ENCODE measurements at regions not wholly inside any gene's neighbourhood (a gene's known extent, or its start where the extent isn't known, plus 50 kb on each side); places are given as distances from the start of the nearest gene placed in this dataset.

- no TSS peak for BruUV-seq (replicated peaks)
- H3K4me3 ChIP-seq (ENCODE audit: low read depth in 2 of 2, low read length in 2 of 2): no peak overlapping the region
- in situ Hi-C loops (cut with HindIII; ENCODE audit: low pct_unique_long_range_greater_than_20kb, low sequenced_read_pairs): no loop called here
- H3K4me1 ChIP-seq (ENCODE audit: control insufficient read depth, insufficient read depth, low read length): no peaks in the 10 kb centered on the region
- POLR2A ChIA-PET: no interaction called here
- TF ChIP-seq POLR2AphosphoS5 (IDR thresholded peaks at IDR 0.05; ENCODE audit: low read depth, low read length): no peak
- no peak for TF ChIP-seq TCF7L2 (IDR thresholded peaks at IDR 0.05; ENCODE audit: low read depth, low read length)
- TF ChIP-seq, protein P1, sequence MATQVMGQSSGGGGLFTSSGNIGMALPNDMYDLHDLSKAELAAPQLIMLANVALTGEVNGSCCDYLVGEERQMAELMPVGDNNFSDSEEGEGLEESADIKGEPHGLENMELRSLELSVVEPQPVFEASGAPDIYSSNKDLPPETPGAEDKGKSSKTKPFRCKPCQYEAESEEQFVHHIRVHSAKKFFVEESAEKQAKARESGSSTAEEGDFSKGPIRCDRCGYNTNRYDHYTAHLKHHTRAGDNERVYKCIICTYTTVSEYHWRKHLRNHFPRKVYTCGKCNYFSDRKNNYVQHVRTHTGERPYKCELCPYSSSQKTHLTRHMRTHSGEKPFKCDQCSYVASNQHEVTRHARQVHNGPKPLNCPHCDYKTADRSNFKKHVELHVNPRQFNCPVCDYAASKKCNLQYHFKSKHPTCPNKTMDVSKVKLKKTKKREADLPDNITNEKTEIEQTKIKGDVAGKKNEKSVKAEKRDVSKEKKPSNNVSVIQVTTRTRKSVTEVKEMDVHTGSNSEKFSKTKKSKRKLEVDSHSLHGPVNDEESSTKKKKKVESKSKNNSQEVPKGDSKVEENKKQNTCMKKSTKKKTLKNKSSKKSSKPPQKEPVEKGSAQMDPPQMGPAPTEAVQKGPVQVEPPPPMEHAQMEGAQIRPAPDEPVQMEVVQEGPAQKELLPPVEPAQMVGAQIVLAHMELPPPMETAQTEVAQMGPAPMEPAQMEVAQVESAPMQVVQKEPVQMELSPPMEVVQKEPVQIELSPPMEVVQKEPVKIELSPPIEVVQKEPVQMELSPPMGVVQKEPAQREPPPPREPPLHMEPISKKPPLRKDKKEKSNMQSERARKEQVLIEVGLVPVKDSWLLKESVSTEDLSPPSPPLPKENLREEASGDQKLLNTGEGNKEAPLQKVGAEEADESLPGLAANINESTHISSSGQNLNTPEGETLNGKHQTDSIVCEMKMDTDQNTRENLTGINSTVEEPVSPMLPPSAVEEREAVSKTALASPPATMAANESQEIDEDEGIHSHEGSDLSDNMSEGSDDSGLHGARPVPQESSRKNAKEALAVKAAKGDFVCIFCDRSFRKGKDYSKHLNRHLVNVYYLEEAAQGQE (IDR thresholded peaks at IDR 0.05; ENCODE audit: insufficient read depth in 1 of 2, low read depth in 2 of 2, low read length in 1 of 2): no peak
- TF ChIP-seq CTCF (IDR thresholded peaks at IDR 0.05): no peak
- no peak for TF ChIP-seq SIN3A (IDR thresholded peaks at IDR 0.05; ENCODE audit: borderline replicate concordance, insufficient read depth, low read depth, low read length)
- DNase-seq (ENCODE audit: low read depth, low spot score) (no peak), ATAC-seq (no peak)
- no peaks in the 10 kb centered on the region for H3K9me3 ChIP-seq (ENCODE audit: control insufficient read depth, insufficient read depth, low read depth, low read length)
- no peaks in the 10 kb centered on the region for H3K36me3 ChIP-seq (ENCODE audit: control insufficient read depth, insufficient read depth, low read length)
- intact Hi-C loops (cut with micrococcal nuclease; ENCODE audit: unreplicated experiment): no loop called here
- CTCF ChIA-PET: no interaction called here
- H3K27ac ChIP-seq (ENCODE audit: low read length): no peak overlapping the region
- H3K27me3 ChIP-seq (ENCODE audit: control insufficient read depth, insufficient read depth, low read length): no peaks in the 10 kb centered on the region
These were observed 54.5 kb upstream of the ATP2B4 start for GRCh38 chr1:203572134-203572625.

- POLR2A ChIA-PET: no interaction called here
- H3K36me3 ChIP-seq (ENCODE audit: control insufficient read depth, insufficient read depth, low read length): no peaks in the 10 kb centered on the region
- TF ChIP-seq CTCF (IDR thresholded peaks at IDR 0.05) (no peak), SIN3A (IDR thresholded peaks at IDR 0.05; ENCODE audit: borderline replicate concordance, insufficient read depth, low read depth, low read length) (no peak), POLR2AphosphoS5 (IDR thresholded peaks at IDR 0.05; ENCODE audit: low read depth, low read length) (no peak), TCF7L2 (IDR thresholded peaks at IDR 0.05; ENCODE audit: low read depth, low read length) (no peak)
- no peaks in the 10 kb centered on the region for H3K9me3 ChIP-seq (ENCODE audit: control insufficient read depth, insufficient read depth, low read depth, low read length)
- DNase-seq (ENCODE audit: low read depth, low spot score) (no peak), ATAC-seq (no peak)
- H3K27ac ChIP-seq (ENCODE audit: low read length): no peak overlapping the region
- CTCF ChIA-PET: no interaction called here
- H3K27me3 ChIP-seq (ENCODE audit: control insufficient read depth, insufficient read depth, low read length): no peaks in the 10 kb centered on the region
- no peaks in the 10 kb centered on the region for H3K4me1 ChIP-seq (ENCODE audit: control insufficient read depth, insufficient read depth, low read length)
- in situ Hi-C loops (cut with HindIII; ENCODE audit: low pct_unique_long_range_greater_than_20kb, low sequenced_read_pairs): no loop called here
- no peak overlapping the region for H3K4me3 ChIP-seq (ENCODE audit: low read depth in 2 of 2, low read length in 2 of 2)
- intact Hi-C loops (cut with micrococcal nuclease; ENCODE audit: unreplicated experiment): no loop called here
- BruUV-seq (replicated peaks): no TSS peak
These were observed 52.9 kb upstream of the ATP2B4 start for GRCh38 chr1:203573730-203574129.

Measured in Panc1 (cell line).